ENCODE measurements at regions not wholly inside any gene's neighbourhood (a gene's known extent, or its start where the extent isn't known, plus 50 kb on each side); places are given as distances from the start of the nearest gene placed in this dataset.

DNA sequence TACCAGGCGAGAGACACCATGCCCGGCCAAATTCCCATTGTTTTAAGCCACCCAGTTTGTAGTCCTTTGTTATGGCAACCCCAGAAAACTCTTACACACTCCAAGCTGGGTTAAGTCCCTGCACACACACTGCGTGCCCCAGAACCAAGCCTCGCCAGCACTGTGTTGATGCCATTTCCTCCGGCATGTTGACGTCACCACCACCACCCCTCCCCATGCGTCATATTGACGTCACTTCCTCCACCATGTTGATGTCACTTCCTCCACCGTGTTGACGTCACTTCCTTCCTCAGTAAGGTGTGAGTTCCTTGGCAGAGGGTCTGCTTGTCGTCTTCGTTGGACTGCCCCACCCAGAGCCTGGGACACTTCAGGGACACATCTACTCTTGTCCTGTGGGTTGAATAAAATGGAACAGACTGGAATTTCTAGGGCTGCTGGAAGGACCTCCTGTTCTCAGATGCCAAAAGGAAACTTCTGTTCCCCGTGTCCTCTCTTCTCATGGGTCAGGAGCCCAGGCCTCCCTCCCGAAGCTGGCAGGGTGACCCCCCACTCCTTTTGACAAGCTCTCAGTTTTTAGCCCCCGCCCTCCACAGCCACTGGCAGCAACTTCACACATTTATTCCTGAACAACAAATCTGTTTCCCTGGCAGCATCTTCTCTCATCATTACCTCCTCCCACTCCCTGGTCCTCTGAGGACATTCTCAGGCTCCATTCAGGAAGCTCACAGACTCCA is 643.3 kb downstream of the NPHP4 start:
- no peaks in the 10 kb centered on the region for H4K20me1 ChIP-seq (ENCODE audit: insufficient read depth)
- peak overlapping the region; percentile 48 for H3K4me3 ChIP-seq (ENCODE audit: low read length)
- peak overlapping the region; percentile 25 for H3K9ac ChIP-seq (ENCODE audit: low read length)
- no peak overlapping the region for H3K4me2 ChIP-seq (ENCODE audit: low read length)
- H2AFZ ChIP-seq (ENCODE audit: low read depth, low read length): no peak overlapping the region
- H3K9me3 ChIP-seq (ENCODE audit: low read length): no peaks in the 10 kb centered on the region
- no peak for TF ChIP-seq POLR2AphosphoS5 (IDR thresholded peaks at IDR 0.05)
- TF ChIP-seq RAD21 (conservative IDR thresholded peaks at IDR 0.05): no peak
- TF ChIP-seq EZH2 (IDR thresholded peaks at IDR 0.05; ENCODE audit: borderline replicate concordance, insufficient read depth, low read length, poor library complexity, severe bottlenecking): no peak
- TF ChIP-seq REST (IDR thresholded peaks at IDR 0.05; ENCODE audit: borderline replicate concordance): no peak
- no peak for TF ChIP-seq TAF1 (IDR thresholded peaks at IDR 0.05; ENCODE audit: low read depth)
- TF ChIP-seq MXI1 (conservative IDR thresholded peaks at IDR 0.05; ENCODE audit: poor library complexity, severe bottlenecking): no peak
- no peak for TF ChIP-seq CTCF (IDR thresholded peaks at IDR 0.05; ENCODE audit: poor library complexity, severe bottlenecking)
- no peak for TF ChIP-seq SMC3 (conservative IDR thresholded peaks at IDR 0.05; ENCODE audit: poor library complexity)
- TF ChIP-seq EP300 (conservative IDR thresholded peaks at IDR 0.05; ENCODE audit: poor library complexity, severe bottlenecking): no peak
- peak overlapping the region; percentile 80 for H3K27ac ChIP-seq (ENCODE audit: low read length)
- H3K27me3 ChIP-seq (ENCODE audit: insufficient read depth, low read depth, low read length): no peaks in the 10 kb centered on the region
- H3K36me3 ChIP-seq (ENCODE audit: insufficient read depth, low read length): no peaks in the 10 kb centered on the region
- no peaks in the 10 kb centered on the region for H3K9me2 ChIP-seq (ENCODE audit: insufficient read depth, low read length)
- no peaks in the 10 kb centered on the region for H3K79me2 ChIP-seq (replicated peaks; ENCODE audit: insufficient read depth, low read length)
- H3F3A ChIP-seq (ENCODE audit: insufficient read depth, low read length, poor library complexity, severe bottlenecking): no peaks in the 10 kb centered on the region

DNA sequence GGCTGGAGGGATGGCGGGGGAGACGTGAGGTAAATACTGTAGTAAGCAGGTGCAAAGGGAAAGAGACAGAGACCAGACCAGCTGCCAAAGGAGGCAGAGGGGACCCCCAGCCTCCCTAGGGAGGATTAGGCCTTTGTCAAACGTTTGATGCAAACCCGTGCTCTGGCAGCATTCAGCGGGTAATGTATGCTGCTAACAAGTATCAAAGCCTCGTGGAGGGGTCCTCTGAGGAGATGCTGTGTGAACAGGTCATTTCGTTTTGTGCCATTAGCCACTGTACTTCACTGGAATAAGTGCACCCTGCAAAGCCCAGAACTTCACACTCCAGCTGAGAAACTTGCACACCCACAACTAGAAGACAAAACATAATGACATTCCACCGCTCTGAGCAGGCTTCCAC is 644.5 kb downstream of the NPHP4 start:
- no peaks in the 10 kb centered on the region for H3K9me3 ChIP-seq (ENCODE audit: low read length)
- no peaks in the 10 kb centered on the region for H3K27me3 ChIP-seq (ENCODE audit: insufficient read depth, low read depth, low read length)
- TF ChIP-seq TAF1 (IDR thresholded peaks at IDR 0.05; ENCODE audit: low read depth): no peak
- no peak for TF ChIP-seq EZH2 (IDR thresholded peaks at IDR 0.05; ENCODE audit: borderline replicate concordance, insufficient read depth, low read length, poor library complexity, severe bottlenecking)
- no peak for TF ChIP-seq REST (IDR thresholded peaks at IDR 0.05; ENCODE audit: borderline replicate concordance)
- no peak for TF ChIP-seq SMC3 (conservative IDR thresholded peaks at IDR 0.05; ENCODE audit: poor library complexity)
- TF ChIP-seq RAD21 (conservative IDR thresholded peaks at IDR 0.05): no peak
- TF ChIP-seq POLR2AphosphoS5 (IDR thresholded peaks at IDR 0.05): no peak
- no peak for TF ChIP-seq MXI1 (conservative IDR thresholded peaks at IDR 0.05; ENCODE audit: poor library complexity, severe bottlenecking)
- no peak for TF ChIP-seq CTCF (IDR thresholded peaks at IDR 0.05; ENCODE audit: poor library complexity, severe bottlenecking)
- no peak for TF ChIP-seq EP300 (conservative IDR thresholded peaks at IDR 0.05; ENCODE audit: poor library complexity, severe bottlenecking)
- H2AFZ ChIP-seq (ENCODE audit: low read depth, low read length): no peak overlapping the region
- H3K27ac ChIP-seq (ENCODE audit: low read length): no peak overlapping the region
- no peak overlapping the region for H3K4me3 ChIP-seq (ENCODE audit: low read length)
- no peaks in the 10 kb centered on the region for H3F3A ChIP-seq (ENCODE audit: insufficient read depth, low read length, poor library complexity, severe bottlenecking)
- no peak overlapping the region for H3K9ac ChIP-seq (ENCODE audit: low read length)
- no peaks in the 10 kb centered on the region for H4K20me1 ChIP-seq (ENCODE audit: insufficient read depth)
- no peaks in the 10 kb centered on the region for H3K9me2 ChIP-seq (ENCODE audit: insufficient read depth, low read length)
- H3K79me2 ChIP-seq (replicated peaks; ENCODE audit: insufficient read depth, low read length): no peaks in the 10 kb centered on the region
- no peak overlapping the region for H3K4me2 ChIP-seq (ENCODE audit: low read length)
- H3K36me3 ChIP-seq (ENCODE audit: insufficient read depth, low read length): no peaks in the 10 kb centered on the region
